GM21737 (cell line): ENCODE measurements at regions not wholly inside any gene's neighbourhood (a gene's known extent, or its start where the extent isn't known, plus 50 kb on each side); places are given as distances from the start of the nearest gene placed in this dataset.

Experiments
- ATAC-seq: cut with Tn5 transposase; IDR thresholded peaks from one replicate; pipeline ENCODE4 v1.9.1; 2021; ENCODE audit warnings: mild to moderate bottlenecking, moderate library complexity; ENCODE audit not compliant: unreplicated experiment

DNA sequence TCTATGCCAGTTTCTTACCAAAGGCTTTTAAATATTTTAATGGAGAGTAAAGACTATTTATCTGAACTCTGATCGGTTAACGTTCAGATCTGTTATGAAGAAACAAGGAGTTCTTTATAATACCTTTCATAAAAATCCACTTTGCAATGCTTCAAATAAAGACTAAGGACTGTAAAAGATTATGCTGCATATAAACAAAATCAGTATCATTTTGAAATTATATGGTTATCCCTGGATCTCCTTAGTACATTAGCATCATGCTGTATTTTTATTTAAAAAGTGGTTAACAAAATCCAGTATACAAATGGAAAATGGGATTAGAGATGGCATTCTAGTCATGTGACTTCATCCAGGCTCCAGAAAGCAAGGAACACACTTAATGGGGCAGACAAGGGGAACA lies 386.8 kb downstream of the LMO4 start:
- no peak for ATAC-seq

DNA sequence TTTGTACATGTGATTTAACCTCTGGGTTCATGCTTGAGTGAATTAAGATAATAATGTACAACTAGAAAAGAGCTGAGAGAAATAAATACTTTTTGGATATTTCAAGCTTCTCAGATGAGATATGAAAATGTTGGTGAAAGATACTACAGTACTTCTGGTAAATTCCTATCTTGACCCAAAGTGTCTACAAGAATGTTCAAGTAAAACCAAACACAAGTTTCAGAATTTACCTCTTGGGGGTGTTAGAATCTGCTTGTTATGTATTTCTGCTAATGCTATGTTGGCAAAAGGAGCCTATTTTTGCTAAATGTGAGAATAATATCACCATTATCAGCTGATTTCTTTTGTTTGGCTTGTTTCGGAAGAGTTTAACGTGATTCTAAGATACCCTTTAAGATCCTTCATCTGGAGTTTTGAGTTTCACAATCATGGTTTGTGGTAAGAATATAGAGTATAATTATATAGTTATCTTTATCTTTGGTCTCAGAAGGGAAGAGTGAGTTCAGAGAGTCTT lies 388.5 kb downstream of the LMO4 start:
- no peak for ATAC-seq

DNA sequence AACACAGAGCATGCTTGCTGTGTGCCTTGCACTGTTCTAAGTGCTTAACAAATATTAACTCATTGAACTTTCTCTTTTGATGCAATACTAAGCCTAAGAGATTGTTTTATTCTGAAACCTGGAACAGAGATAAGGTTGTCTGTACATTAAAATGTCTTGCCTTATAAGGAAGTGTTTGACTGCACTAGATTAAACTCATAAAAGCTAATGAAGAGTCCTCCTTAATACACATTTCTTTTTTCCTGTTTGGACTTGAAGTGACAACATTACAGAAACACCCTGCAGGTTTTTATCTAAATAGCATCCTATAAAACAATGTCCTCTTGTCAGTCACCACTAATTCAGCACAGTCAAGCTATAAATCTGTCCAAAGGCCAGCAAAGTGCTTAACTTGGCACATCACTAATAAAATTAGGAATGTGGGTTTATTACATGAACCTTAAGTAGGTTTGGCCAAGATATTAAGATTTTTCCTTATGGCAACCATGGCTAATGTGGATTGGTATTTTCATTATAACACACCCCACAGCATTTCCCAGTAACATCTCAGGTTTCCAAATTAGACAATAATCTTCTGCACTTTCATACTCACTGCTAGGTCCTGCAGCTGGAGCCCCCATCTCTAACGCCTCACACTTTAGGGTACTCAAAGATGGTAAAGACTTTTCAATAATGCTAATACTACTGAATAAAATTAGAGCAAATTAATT lies 389.7 kb downstream of the LMO4 start:
- no peak for ATAC-seq

DNA sequence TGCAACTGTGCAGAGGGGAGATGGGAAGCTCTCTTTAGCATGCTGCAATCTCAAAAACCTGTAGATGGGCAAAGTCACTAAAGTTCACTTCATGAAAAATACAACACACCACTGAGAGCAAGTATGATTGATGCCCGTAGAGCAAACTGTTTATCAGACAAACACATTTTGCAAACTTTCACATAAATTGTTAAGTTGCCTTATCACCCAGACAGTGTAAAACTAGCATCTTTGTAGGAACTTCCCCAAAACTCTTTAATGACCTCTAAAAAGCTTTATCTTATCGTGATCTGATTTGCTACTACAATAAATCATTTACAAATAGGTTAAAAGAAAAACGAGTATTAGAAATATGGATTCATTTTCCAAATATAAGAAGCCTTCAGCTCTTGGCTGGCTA lies 391.0 kb downstream of the LMO4 start:
- ATAC-seq, result no peak

DNA sequence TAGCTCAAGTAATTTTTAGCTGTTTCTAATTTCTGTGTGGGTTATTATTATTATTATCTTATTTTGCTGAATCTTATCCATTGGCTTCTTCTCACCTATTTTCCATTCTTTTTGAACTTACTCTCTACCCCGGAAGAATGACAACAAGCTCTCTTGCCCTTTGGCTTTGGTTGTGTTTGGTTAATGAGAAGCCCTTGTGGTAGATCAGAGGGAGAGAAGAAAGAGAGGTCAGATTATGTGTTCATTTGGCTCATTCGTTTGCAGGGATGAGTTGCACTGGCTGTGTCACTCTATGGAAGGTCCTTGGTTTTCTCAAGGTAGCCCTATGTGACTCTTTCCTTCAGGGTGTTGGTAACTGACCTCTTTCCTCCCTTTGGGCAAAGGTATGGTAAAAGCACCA lies 391.9 kb downstream of the LMO4 start:
- no peak for ATAC-seq

DNA sequence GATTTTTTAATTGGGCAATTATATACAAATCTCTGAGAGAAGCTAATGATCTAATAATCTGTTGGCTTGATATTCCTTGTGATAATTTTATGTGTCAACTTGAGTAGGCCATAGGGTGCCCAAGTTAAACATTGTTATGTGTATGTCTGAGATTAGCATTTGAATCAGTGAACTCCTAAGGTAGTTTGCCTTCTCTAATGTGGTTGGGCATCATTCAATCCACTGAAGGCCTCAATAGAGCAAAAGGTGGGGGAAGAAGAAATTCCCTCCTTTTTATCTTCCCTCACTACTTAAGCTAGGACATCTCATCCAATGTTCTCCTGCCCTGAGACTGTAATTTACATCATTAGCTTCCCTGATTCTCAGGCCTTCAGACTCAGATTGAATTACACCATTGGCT lies 394.5 kb downstream of the LMO4 start:
- ATAC-seq, result no peak

DNA sequence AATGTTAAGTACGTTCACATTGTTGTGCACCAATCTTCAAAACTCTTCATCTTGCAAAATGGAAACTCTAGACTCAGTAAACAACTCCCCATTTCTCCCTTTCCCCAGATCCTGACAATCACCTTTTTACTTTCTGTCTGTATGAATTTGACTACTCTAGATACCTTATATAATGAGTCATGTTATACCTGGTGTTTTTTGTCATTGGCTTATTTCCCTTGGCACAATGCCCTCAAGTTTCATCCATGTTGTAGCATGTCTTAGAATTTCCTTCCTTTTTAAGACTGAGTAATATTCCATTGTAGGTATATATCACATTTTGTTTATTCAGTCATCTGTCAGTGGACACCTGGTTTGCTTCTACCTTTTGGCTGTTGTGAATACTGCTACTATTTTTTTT lies 399.5 kb downstream of the LMO4 start:
- ATAC-seq, result no peak

DNA sequence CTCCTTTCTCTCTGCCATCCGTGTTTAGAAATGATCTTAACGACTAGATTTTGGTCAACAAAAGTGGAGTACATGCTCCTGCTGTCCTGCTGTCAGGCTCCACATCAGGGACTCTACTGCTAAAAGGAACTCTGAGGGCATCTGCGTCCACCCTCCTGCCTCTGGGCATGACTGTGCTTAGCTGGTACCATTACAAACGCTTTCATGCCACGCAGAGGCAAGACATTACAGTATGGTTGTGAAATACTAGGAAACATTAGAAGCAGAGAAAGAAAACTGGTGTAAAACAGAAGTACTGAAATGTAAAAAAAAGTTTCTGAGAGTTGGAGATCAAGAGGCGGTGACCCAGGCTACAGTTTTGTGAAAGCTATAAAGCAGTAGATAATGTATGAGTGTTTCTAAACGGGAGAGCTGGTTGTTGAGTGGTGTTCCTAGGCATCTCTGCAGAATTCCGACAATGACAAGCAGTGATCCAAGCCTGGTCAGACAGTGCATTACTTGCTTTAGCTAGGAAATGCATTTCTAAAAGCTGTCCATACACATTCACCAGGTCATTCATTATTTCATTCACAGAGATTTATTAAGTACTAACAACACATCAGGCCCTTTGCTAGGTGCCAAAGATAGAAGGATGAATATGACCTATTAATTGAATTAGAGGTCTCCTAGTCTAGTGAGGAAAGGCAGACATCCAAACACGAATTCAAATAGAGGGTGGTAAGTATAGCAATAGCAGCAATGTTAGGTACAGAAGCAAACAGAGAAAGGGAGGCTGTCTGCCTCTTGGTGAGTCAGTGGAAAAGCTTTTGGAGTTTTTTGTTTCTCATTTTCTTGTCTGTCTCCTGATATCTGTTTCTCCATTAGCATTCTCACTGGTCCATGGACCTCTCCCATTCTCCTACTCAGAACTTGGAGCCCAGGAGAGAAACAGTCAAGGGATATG lies 401.9 kb downstream of the LMO4 start:
- ATAC-seq, result no peak

DNA sequence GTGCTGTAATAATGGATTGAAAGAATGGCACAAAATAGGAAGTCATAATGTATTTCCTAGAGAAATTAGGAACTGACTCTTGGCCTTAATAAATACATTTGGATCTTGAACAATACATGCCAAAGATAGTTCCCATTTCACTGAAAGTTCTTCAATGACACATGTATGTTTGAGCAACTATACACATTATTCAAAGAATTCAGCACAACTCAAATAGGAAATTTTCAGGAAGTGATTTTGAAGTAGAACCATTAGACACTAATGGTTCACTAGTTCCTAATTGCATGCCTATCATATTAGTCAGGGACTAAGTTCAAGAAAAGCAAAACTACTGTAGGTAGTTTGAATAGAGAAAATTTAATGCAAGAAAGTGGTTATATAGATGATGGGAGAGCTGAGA lies 404.7 kb downstream of the LMO4 start:
- no peak for ATAC-seq

DNA sequence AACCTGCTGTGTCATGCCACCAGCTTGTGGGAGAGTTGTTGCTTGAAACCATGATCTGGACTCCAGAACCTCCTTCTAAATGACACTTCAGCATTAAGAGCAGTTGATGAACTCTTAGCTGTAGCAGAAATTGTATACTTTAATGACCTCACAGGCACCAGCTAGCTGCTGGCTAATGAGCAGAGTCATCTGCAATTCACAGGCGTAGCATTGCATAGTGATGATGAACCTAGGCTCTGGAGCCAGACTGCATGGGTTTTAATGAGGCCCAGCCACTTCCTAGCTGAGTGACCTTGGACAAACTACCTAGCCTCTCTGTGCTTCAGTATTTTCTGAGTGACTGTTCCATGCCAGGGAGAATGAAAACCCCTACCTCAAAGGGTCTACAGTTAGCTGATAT lies 407.1 kb downstream of the LMO4 start:
- ATAC-seq, result no peak

DNA sequence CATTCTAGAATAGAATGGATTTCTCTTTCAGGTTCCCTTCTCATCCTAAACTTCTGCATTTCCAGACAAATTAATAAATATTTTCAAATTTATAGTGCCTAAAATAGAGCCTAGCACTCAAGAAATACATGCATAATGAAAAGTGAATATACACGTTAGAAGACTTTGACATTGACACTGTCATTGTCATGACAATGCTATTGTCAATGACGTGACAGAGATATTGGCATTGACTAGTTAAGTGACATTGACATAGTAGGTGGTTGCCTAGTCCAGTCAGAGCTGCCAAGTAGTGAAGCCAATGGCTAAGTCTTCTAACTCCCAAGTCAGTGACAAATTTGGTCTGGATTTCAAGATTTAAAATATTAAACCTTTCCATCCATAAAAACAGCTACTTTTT lies 410.5 kb downstream of the LMO4 start:
- ATAC-seq, result no peak

DNA sequence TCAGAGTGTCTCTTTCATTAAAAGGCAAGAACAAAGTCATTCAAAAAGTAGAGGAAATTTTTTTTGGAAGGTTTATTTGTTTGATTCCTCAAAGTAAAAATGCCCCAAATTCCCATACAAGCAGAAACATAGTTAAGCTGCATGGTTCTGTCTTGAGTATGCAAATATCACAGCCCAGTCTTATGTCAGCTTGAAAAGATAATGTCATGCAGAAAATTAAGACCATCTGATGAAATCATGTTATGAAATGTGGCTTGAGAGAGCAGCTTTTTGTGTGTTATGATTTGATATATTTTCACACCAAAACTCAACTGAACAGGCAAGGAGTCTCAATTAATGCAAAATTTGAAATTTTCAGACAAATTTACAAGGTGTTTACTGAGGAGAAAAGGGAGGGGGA lies 411.0 kb downstream of the LMO4 start:
- no peak for ATAC-seq

DNA sequence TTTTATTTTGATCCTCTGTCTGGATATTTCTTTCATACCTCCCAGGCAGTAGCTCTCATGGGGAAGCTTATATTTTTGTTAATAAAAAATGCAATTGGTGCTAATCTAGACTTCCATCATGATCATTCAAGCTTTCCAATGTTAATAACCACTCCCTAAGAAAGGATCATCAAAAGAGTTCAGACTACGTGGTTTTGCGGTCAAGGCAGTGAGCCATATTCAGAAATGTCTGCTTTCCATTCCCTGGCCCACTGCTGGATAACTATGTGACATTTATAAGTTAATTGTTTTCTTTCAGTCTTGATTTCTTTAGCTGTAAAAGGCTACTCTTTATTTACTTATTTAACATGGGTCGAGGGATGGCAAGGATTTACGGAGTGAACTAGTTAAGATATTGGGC lies 414.6 kb downstream of the LMO4 start:
- ATAC-seq, result no peak

DNA sequence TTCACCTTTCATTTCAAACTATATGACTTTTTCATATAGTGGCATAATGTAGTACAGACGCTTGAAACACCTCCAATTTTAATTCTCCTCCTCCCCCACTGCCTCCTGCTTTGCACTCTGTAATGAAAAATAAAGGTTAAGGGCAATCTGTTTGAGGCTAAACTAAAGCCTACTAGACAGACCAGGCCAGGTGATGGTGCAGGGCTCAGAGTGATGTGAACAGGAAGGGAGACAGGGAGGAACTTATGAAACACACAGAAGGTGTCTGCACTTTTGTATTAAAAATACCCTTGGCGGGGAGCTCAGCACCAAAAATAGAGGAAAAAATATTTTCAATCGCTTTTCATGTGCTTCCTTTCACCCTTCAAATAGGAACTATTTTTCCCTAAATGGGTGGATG lies 415.4 kb downstream of the LMO4 start:
- no peak for ATAC-seq

DNA sequence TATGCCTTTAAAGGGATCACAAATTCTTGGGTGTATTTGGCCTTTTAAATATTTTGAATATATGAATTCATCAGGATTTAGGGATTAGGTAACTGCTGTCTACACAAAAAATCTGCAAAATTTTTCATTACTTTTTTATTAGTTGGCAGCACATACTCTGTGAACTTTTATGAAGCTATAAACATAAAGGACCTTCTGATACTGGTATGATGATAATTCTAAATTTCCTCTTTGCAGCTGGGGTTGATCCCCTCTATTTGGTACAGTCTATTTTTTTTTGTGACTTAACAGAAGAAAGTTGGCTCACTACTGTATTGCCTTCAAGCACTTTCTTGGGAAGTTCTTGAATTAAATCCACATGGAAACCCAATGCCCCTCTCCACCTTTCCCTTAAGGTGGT lies 416.1 kb downstream of the LMO4 start:
- ATAC-seq, result no peak

DNA sequence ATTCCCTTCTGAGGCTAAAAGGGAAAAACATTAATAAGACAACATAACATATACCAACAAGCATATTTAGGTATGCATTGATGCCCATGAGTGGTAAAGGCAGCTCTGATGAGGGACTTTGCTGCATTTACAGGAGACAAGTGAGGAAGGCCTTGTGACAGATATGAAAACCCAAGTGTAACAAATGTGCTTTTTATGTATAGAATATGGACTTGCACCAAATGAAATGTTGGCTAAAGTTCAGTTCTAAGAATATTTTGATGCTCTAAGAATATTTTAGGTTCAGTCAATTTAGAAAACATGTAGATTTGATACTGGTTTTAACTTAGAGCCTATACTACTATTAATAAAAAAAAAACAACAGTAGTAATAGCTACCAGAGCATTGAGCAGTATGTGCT lies 424.7 kb downstream of the LMO4 start:
- ATAC-seq, result no peak

DNA sequence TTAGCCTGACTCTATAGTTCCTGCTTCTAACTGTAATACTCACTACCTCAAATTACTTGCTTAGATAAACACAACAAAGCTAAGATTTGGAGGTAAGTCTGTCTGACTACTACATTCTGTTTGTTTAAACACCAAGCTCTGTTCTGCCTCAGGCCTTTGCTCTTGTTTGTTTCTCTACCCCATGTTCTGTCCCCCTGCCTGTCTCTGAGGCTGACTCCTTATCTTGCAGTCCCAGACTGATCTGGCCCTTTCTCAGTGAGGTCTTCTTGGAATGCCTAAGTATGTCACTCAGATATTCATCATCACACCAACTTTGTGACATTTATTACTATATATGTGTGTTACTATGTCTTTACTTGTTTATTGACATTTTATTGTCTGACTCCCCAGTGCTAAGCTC lies 425.5 kb downstream of the LMO4 start:
- ATAC-seq, result no peak

DNA sequence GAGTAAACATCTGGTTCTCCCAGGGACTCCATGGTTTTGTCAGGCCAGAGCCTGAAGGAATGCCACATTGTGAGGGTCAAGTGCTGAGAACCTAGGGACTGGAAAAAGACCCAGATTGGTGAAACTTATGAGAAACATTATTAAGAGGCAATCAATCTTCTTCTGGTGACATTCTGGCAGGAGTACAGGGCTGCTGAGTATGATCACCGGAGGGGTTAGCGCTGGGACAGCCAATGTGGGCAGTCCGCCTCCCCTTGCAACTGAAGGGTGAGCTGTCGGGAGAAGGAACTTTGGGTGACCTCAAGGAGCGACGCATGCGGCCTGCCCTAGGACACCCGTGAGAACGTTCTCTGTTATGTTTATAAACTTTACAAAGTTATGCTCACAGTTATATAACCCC lies 429.0 kb downstream of the LMO4 start:
- no peak for ATAC-seq

DNA sequence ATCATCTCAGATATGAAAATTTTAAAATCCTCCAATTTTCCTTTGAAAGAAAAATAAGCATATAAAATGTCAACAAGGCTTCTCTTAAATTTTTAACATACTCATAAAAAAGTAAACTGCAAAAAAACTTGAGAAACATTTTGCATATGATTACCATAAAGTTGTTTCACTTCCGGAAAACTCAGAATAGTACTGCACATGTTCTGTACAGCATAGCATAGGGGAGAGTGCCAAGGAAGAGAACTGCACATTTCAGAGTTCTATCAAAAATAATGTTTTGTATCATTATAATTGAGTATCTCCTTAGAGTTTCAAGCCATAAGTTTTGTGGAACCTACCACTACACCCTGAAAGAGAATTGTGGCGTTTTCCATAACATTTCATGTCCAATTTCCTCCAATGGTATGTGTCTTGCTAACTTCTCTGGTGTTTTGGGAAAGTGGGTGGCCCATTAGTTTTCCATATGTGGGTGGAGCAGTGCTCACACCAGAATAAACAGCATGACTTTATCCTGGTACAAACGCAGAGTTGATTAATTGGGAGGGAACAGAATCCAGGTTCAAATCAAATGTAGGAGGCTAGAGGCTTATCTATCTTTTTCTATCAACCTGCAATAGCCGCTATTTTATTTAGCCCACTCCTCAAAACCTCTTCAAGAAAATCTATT lies 430.9 kb downstream of the LMO4 start:
- ATAC-seq, result no peak

DNA sequence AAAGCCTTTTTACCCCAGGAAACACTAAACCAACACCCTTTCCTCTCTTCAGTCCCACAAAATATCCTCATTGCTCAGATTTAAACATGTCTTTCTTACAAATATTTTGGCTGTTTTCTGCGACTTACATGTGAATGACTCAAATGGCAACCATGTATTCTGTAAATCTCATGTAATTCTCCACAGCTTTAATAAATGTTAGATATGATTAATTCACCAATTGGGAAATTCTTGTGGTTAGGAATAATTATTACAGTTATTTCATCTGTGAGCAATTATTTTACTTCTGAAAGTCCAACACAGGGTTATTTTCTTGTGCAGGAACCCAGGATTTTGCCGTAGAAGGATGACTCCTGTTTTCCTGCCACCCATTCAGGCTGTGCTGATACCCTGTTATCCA lies 431.5 kb downstream of the LMO4 start:
- no peak for ATAC-seq

DNA sequence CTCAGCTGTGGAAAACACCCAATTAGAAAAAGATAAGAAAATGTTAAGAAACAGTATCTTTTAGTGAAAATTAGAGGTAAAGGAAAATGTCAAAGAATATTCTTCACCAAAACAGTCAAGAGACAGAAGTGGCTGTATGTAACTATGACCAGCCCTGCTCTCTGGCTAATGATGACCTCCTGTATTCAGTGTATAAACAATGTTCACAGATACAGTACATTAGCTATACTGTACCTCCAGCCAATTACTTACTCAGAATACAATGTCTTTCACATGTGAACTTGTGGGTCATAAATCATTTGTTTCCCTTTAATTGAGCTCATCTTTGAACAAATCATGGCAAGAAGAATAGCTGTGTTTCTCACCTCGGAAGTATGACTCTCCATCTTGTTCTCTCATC lies 432.0 kb downstream of the LMO4 start:
- no peak for ATAC-seq

DNA sequence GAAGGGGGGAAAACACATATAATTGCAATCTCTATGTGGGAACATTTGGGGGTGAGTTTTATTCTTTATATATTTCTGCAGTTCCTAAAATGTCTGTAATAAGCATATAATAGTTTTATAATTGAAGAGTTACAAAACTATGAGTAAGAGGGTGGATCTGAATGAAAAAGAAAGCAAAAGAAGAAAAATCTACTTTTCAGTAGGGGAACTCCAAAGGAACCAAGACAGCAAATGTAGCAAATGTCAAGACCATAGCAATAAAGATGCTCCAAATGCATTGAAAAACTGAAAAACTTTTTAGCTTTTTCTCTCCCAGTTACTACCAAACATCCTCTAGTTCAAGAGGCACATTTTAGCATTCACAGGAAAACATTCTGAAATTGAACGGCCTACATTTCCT lies 434.8 kb downstream of the LMO4 start:
- ATAC-seq, result no peak
